Heart left ventricle (tissue), 16 donors: ENCODE measurements at regions not wholly inside any gene's neighbourhood (a gene's known extent, or its start where the extent isn't known, plus 50 kb on each side); places are given as distances from the start of the nearest gene placed in this dataset.

Experiments
- ATAC-seq, 4 donors: fragments of 200-7000 bp; cut with Tn5 transposase; one replicate each; pipeline ENCODE4 v1.9.1; 2020 to 2022; ENCODE audit warnings: moderate library complexity in 4 of 4, mild to moderate bottlenecking in 3 of 4, moderate number of reproducible peaks in 1 of 4
- DNase-seq, 5 donors: peaks; one replicate each; pipeline ENCODE4 v3.0.0-alpha.2; 2020
- H3K27ac ChIP-seq, 12 donors: fragments of 200-600 bp; sonication (generic) in 4 of 12; one replicate each; pipeline versions ENCODE4 v1.5.0 to v1.8.0; 2016 to 2022; ENCODE audit warnings: mild to moderate bottlenecking in 2 of 12
- H3K27me3 ChIP-seq, 9 donors: fragments of 200-600 bp; sonication (generic) in 2 of 9; one replicate each; pipeline versions ENCODE4 v1.5.1 to v1.8.0; 2016 to 2022; ENCODE audit warnings: mild to moderate bottlenecking in 3 of 9
- H3K36me3 ChIP-seq, 9 donors: fragments of 200-600 bp; sonication (generic) in 2 of 9; one replicate each; pipeline versions ENCODE4 v1.5.0 to v1.8.0; 2018 to 2022; ENCODE audit warnings: mild to moderate bottlenecking in 2 of 9
- H3K4me1 ChIP-seq, 12 donors: fragments of 200-600 bp; sonication (generic) in 4 of 12; one replicate each; pipeline versions ENCODE4 v1.5.0 to v1.8.0; 2016 to 2022; ENCODE audit warnings: mild to moderate bottlenecking in 3 of 12
- H3K4me3 ChIP-seq, 12 donors: fragments of 200-600 bp; sonication (generic) in 4 of 12; one replicate each; pipeline versions ENCODE4 v1.5.0 to v1.8.0; 2017 to 2022; ENCODE audit warnings: mild to moderate bottlenecking in 9 of 12, moderate library complexity in 4 of 12
- H3K9me3 ChIP-seq, 12 donors: fragments of 200-600 bp; sonication (generic) in 4 of 12; one replicate each; pipeline versions ENCODE4 v1.5.0 to v1.8.0; 2016 to 2022; ENCODE audit warnings: mild to moderate bottlenecking in 1 of 12
- CTCF ChIP-seq, 12 donors: fragments of 200-600 bp; sonication (generic) in 4 of 12; IDR thresholded peaks; one replicate each; pipeline versions ENCODE4 v1.5.0 to v1.8.0; 2018 to 2022; ENCODE audit warnings: antibody characterized with exemption in 12 of 12, mild to moderate bottlenecking in 5 of 12
- POLR2A ChIP-seq, 2 donors: fragments of 450-650 bp; IDR thresholded peaks; one replicate each; pipeline ENCODE4 v1.6.1; 2017; ENCODE audit warnings: antibody characterized with exemption in 2 of 2, mild to moderate bottlenecking in 2 of 2, moderate library complexity in 2 of 2
- WGBS, 4 donors: extraction: QIAGEN DNeasy Blood & Tissue Kit in 2 of 4; methylation state at CpG; one replicate each; pipeline versions ENCODE4 v1.1.5 to v1.1.7; 2013 to 2018; 5-methylcytosine and 5-hydroxymethylcytosine counted together
- intact Hi-C, 10 donors: fragments of 100-400 bp; cut with DNase I; formaldehyde crosslinking; loops; one replicate each; pipeline versions ENCODE4 v1.11.1 to v1.14.2; 2022
- donor health status: ischemic (EF 13 %, LVEDD 7.1; RV severe dilation, severe dysfunction).
- donor health status: healthy with polysubstance abuse.
- donor health status: DM: no; HTN: yes; CAD: no.
- donor health status: DM: no; HTN: no; CAD: no.
- donor health status: ischemic (EF 25% LVEDD 6.9; RV normal size, moderate dysfunction).
- donor health status: ischemic (EF 25% LVEDD 5.7; RV mildly dilated, moderate dysfunction).
- donor health status: healthy.
- donor health status: DM: yes; HTN: yes; CAD: no.
- donor health status: ischemic (EF 35%, LVEDD 5.7; RV mildly dilated, moderate dysfunction).
- donor health status: nonischemic (EF 11% LVEDD 7.7; RV severe dilation, severe dysfunction).
- donor health status: DM: yes; HTN: yes; CAD: no.
- donor health status: PGD.
- donor health status: ischemic (EF 29% LVEDD 5.4; RV normal size, mild dysfunction).
- donor health status: nonischemic (EF 23%, LVEDD 6.1; RV moderate dilation, normal function).

GRCh38 chr1:22326931-22327330, 124.7 kb upstream of the ZBTB40 start:
- Histone ChIP-seq H3K27ac (no peak overlapping the region), H3K4me1 (no peaks in the 10 kb centered on the region), H3K4me3 (no peak overlapping the region), H3K36me3 (no peaks in the 10 kb centered on the region), H3K27me3 (peaks cover 0 to 9% (median 0%) of the 10 kb centered on the region in 9 donors), H3K9me3 (no peaks in the 10 kb centered on the region)
- ATAC-seq: no peak
- intact Hi-C loops: no loop called here
- 85 to 95% (median 88%) methylated on average over 6 of the region's 6 CpGs for WGBS, 4 donors
- no peak for TF ChIP-seq CTCF (IDR thresholded peaks at IDR 0.05)
- TF ChIP-seq POLR2A (IDR thresholded peaks at IDR 0.05): no peak
- no peak for DNase-seq

GRCh38 chr1:22327411-22327810, 124.2 kb upstream of the ZBTB40 start:
- no peak for DNase-seq
- intact Hi-C loops: no loop called here
- H3K36me3 ChIP-seq: no peaks in the 10 kb centered on the region

GRCh38 chr1:22328331-22329147, 123.1 kb upstream of the ZBTB40 start:
- TF ChIP-seq CTCF (IDR thresholded peaks at IDR 0.05): no peak
- TF ChIP-seq POLR2A (IDR thresholded peaks at IDR 0.05): no peak
- peaks cover 0 to 22% (median 0%) of the 10 kb centered on the region in 9 donors for H3K27me3 ChIP-seq
- intact Hi-C loops: no loop called here
- DNase-seq (peak in 1 of 5 donors; percentile 5), ATAC-seq (no peak)
- H3K9me3 ChIP-seq: no peaks in the 10 kb centered on the region
- H3K27ac ChIP-seq: no peak overlapping the region
- no peaks in the 10 kb centered on the region for H3K4me1 ChIP-seq
- 48 to 61% (median 56%) methylated on average over 15 to 17 of the region's 17 CpGs for WGBS, 4 donors
- H3K4me3 ChIP-seq: no peak overlapping the region
- H3K36me3 ChIP-seq: no peaks in the 10 kb centered on the region

More at GRCh38 chr1:22327411-22327810, 124.2 kb upstream of the ZBTB40 start:
- Histone ChIP-seq H3K4me3 (no peak overlapping the region), H3K4me1 (no peaks in the 10 kb centered on the region), H3K9me3 (no peaks in the 10 kb centered on the region), H3K27me3 (peaks cover 0 to 14% (median 0%) of the 10 kb centered on the region in 9 donors), H3K27ac (no peak overlapping the region)
- WGBS, 4 donors: 91 to 95% (median 93%) methylated on average over 8 of the region's 8 CpGs
- ATAC-seq: no peak
- TF ChIP-seq CTCF (IDR thresholded peaks at IDR 0.05) (no peak), POLR2A (IDR thresholded peaks at IDR 0.05) (no peak)

- Histone ChIP-seq H3K36me3 (no peaks in the 10 kb centered on the region), H3K27me3 (peaks cover 0 to 22% (median 0%) of the 10 kb centered on the region in 9 donors), H3K27ac (no peak overlapping the region), H3K4me3 (no peak overlapping the region), H3K4me1 (no peaks in the 10 kb centered on the region), H3K9me3 (no peaks in the 10 kb centered on the region)
- 75 to 84% (median 78%) methylated on average over 9 of the region's 9 CpGs for WGBS, 4 donors
- peak in 1 of 5 donors; percentile 9 for DNase-seq
- TF ChIP-seq POLR2A (IDR thresholded peaks at IDR 0.05) (no peak), CTCF (IDR thresholded peaks at IDR 0.05) (no peak)
- no peak for ATAC-seq
- intact Hi-C loops: no loop called here
Measured at GRCh38 chr1:22329148-22329515, 122.5 kb upstream of the ZBTB40 start.
